GM18519 (cell line): ENCODE measurements at regions not wholly inside any gene's neighbourhood (a gene's known extent, or its start where the extent isn't known, plus 50 kb on each side); places are given as distances from the start of the nearest gene placed in this dataset.
"Not testable (repeated sequence)": the region's sequence is repeated elsewhere in the genome, so short reads cannot be mapped to it uniquely, and the experiment has no call there.

Experiments used
- ATAC-seq: cut with Tn5 transposase; IDR thresholded peaks from one replicate; pipeline ENCODE4 v1.9.1; 2021; ENCODE audit warnings: mild to moderate bottlenecking, moderate library complexity; ENCODE audit not compliant: unreplicated experiment, low FRiP score

- ATAC-seq: peak; percentile 69
Observed at GRCh38 chr6:14542670-14543366, 425.2 kb downstream of the CD83 start.

DNA sequence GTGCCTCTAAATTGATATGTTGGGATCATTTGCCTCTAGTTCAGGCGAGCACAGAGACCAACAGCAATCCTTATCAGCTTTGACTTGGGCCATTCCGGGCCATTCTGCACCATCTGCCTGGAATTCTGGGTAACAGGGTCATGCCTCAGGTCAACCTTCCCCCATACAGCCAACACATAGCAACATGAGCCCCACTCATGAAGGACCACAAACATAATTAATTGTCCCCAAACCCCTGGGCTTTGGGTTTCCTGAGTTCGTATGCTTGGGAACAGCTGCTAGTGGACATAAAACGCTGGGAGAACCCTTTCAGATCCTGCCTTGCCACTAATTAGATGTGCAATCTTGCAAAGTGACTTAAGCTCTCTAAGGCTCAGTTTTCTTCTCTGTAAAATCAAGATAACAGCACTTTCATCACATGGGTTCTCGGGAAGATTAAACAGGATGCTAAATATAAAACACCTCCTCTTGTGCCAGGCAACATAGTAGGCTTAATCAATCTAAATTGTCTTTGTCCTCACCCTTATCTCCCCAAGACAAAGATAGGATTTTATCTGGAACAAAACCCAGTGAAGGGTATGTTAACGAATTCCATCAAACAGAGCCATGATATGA is 426.5 kb downstream of the CD83 start:
- no peak for ATAC-seq

DNA sequence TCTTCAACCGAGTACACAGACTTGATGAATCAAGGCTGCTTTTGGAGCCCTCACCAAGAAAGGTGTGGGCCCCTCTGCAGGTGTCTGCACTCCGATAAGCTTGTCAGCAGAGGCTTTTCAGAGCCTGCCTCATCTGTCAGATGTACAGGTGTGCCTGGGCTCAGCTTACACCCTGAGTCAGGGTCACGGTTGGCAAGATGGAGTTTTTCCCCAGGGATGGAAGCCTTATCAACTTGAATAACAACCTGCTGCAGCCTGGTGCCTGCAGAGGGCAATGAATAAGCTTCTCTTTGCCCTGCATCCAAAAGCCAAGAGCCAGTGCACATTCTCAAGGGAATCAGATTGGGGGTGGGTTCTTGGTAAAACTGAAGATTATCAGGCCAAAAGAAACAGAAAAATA is 427.1 kb downstream of the CD83 start:
- no peak for ATAC-seq

DNA sequence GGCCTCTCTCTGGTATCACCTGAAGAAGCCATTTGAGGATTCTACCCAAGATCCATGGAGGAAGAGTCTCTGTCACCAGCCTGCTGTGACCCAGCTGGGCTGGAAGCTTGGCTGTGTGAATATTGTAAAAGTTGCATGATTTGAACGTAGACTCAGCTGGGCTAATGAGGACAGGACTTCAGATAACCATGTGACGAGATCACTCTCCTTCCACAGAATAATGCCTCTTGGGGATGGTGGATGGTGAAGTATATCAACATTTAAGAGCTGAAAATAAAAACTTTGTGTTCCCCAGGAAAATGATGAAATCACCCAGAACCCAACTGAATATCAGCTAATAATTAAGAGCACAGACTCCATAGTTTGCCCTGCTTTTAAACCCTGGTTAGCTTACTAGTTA is 427.9 kb downstream of the CD83 start:
- ATAC-seq: no peak

DNA sequence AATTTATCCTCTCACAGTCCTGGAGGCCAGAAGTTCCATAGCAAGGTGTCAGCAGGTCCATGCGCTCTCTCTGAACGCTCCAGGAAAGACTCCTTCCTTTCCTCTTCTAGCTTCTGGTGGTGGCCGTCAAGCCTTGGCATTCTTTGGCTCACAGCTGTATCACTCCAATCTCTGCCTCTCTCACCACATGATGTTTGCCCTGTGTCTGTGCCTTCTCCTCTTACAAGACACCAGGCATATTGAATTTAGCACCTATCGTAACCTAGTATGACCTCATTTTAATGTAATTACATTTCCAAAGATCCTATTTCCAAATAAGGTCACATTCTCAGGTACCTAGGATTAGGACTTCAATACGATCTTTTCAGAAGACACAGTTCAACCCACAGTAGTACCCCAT is 428.5 kb downstream of the CD83 start:
- ATAC-seq: no peak

DNA sequence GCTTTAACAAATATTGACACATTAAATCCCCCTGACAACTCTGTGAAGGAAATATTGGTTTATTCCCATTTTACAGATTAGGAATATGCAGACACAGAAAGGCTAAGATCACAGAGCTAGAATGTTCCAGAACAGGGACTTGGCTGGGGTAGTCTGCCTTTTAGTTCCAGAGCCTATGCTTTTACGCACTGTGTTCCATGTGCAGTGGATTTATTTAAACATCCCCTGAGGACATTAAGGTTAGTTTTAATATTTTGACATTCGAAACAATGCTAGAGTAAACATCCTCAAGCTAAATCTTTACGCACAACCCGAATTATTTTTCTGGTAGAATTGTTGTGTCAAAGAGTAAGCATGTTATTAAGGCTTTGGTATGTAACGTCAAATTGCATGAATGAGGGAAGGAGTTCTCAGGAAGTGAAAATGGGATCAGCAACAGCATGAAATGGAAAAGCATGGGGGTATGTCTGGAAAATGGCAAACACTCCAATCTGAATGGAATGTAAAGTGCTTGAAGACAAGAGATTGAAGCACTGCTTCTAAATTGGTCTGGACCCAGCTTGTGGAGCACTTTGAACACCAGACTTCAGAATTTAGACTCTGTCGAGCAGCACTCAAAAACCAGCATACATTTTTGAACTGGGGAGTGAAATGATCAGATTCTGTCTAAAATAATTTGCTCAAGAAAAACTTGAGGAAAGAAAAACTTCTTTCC is 429.9 kb downstream of the CD83 start:
- no peak for ATAC-seq

DNA sequence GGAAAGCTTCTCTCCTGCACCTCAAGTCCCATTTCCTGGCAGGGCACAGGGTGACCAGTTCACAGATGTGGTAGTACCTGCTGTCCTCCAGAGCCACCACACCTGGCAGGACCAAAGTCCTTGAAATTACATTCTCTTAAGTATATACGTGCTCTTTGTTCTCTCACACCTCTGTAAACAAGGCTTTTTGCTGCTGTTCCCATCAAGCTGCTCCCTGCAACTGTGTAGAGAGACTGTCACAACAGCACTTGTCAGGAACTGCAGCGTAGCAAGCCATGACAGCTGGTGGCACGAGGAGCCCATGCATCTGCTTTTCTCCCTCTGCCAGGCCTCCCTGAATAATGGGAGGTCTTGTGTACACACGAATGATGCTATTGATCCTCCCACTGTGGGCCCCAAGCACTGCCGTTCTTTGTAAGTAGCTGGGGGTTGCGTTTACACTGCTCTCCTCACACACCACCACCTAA is 431.8 kb downstream of the CD83 start:
- ATAC-seq: no peak

DNA sequence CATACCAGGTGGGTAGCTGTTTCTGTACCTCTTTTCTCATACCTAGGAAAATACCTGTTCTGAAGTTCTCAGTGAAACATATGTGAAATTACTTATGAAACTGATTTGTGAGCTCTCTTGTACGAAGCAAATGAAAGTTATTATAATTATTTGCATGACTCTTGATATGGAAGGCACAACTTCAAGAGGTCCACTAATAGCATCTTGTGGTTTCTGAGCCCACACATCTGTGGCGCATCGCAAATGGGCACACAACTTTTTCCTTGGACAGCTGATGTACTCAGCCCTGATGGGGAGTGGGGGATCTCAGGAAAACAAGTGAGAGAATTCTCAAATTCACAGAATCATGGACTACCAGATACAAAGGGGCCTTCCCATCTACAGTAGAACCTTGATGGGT is 432.3 kb downstream of the CD83 start:
- no peak for ATAC-seq

GRCh38 chr6:14550410-14550809 is 432.8 kb downstream of the CD83 start:
- ATAC-seq: no peak

DNA sequence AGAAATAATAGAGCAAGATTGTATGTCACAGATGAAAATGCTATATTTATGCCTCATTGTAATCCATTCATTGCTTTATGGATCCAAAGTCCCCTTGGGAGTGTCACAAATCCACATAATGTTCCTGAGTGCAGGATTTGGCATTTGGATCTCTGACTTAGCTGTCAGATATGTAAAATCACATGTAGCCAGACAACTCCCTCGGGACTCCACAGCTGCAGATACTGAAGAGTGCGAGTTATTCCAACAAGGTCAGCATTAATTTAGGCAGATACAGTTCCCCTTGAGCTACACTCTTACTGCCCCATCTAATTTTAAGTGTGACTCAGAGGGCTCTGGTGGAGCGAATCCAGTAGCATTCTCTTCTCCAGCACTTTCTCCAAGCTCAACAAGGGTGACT is 433.2 kb downstream of the CD83 start:
- no peak for ATAC-seq

- not testable (repeated sequence) for ATAC-seq
Observed at GRCh38 chr6:14551601-14552000, 434.0 kb downstream of the CD83 start.

DNA sequence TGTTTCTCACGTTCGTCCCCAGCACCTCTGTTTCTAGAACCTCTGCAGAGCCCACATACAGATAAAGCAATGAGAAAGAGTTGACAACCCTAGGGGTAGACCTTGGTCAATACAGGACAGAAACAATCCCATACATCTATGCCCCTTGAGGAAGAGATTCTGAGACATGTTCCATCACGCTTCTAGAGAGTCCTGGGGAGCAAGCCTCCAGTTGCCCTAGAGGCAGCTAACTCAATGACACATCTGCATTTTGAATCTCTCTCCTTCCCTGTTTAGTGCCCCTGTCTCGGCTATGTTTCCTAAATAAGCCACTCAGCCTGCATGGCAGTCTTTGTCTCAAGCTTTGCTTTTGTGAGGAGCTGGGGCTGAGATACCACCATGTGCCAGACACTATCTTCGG is 435.3 kb downstream of the CD83 start:
- ATAC-seq: no peak

GRCh38 chr6:14553515-14553914 is 435.9 kb downstream of the CD83 start:
- ATAC-seq: no peak

GRCh38 chr6:14555804-14556203 is 438.2 kb downstream of the CD83 start:
- ATAC-seq: no peak

DNA sequence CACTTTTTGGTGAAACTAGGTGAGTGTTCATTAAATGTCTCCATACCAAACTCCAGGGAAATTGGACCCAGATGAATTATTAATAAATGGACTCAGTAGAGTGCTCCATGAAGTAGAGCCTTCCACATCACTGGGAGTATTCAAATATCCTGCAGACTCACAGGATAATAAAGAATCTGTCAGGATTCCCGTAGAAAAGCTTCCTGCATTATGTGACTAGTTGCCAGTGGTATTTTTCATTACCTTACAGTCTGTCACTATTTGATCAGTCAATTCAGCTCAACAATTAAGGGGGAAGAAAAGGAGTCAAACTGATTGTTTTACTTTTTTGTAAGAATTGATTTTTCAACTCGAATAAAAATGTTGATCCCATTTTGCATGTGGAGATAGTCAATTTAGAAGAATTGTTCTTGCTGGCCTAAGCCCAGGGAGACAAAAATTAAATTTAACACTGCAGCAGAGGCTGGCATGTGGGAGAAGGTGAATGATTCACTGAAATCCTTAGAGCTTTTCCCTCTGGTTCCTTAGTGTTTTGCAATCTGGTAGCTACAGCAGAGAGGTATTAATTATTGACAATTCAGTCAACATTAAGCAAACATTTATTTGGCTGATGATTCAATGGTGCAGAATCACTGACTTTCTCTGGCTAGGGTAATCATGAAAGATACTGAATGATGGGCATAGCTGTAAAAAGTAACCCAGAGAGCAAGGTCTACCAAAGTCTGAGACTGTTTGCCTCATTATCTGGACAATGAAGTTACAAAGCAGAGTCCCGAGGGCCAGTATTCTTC is 442.4 kb downstream of the CD83 start:
- no peak for ATAC-seq

- not testable (repeated sequence) for ATAC-seq
Observed at GRCh38 chr6:14561563-14561962, 444.0 kb downstream of the CD83 start.

GRCh38 chr6:14567842-14568241 is 450.3 kb downstream of the CD83 start:
- no peak for ATAC-seq

- no peak for ATAC-seq
Observed at GRCh38 chr6:14569394-14569793, 451.8 kb downstream of the CD83 start.

- not testable (repeated sequence) for ATAC-seq
Observed at GRCh38 chr6:14569874-14570273, 452.3 kb downstream of the CD83 start.

GRCh38 chr6:14571001-14571400 is 453.4 kb downstream of the CD83 start:
- no peak for ATAC-seq

DNA sequence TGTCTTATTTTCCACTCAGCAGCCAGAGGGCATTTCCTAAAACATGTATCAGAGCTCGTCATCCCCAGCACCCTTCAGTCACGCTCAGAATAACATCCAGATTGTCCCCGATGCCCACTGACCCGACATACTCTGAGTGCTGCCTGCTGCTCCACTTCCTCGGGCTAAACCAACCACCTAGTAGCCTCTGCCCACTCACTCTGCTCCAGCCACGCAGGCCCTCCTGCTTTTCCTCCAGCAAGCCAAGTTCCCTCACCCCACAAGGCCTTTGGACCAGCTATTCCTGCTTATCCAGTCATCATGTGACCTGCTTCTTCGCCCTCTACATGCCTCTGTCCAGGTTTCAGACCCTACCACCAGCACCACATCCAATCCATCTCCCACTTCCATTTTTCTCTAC is 454.2 kb downstream of the CD83 start:
- no peak for ATAC-seq
